PC-3 (cell line): ENCODE measurements at regions not wholly inside any gene's neighbourhood (a gene's known extent, or its start where the extent isn't known, plus 50 kb on each side); places are given as distances from the start of the nearest gene placed in this dataset.

ENCODE experiments used
- CTCF ChIP-seq: fragments of 300-600 bp; sonication (generic); conservative IDR thresholded peaks from 2 replicates; pipeline ENCODE4 v1.5.1; 2017; ENCODE audit warnings: antibody characterized with exemption, low read depth, mild to moderate bottlenecking, low read length
- EZH2 ChIP-seq: fragments of 300-600 bp; sonication (generic); IDR thresholded peaks from one replicate; pipeline ENCODE4 v1.6.1; 2017; ENCODE audit warnings: antibody characterized with exemption, mild to moderate bottlenecking, low read length; ENCODE audit not compliant: unreplicated experiment
- EZH2phosphoT487 ChIP-seq: fragments of 300-600 bp; sonication (generic); IDR thresholded peaks from 2 replicates; pipeline ENCODE4 v1.6.1; 2018; ENCODE audit warnings: mild to moderate bottlenecking, antibody characterized with exemption, low read length, borderline replicate concordance

- TF ChIP-seq CTCF (no peak), EZH2phosphoT487 (no peak), EZH2 (no peak)
Observed at GRCh38 chr5:113755516-113755915, 242.0 kb downstream of the YTHDC2 start.
